Thoracic aorta (tissue), 2 donors: ENCODE measurements at regions not wholly inside any gene's neighbourhood (a gene's known extent, or its start where the extent isn't known, plus 50 kb on each side); places are given as distances from the start of the nearest gene placed in this dataset.

Experiments used
- ATAC-seq: fragments of 150-250 bp; one replicate; pipeline ENCODE4 v1.8.0; 2017; ENCODE audit warnings: low read depth; ENCODE audit not compliant: insufficient number of reproducible peaks, low FRiP score
- DNase-seq: peaks from one replicate; pipeline ENCODE4 v3.0.0-alpha.2; 2020; ENCODE audit warnings: low spot score
- H3K27ac ChIP-seq, 2 donors: fragments of 200-600 bp; sonication (generic); 1 replicate in 1 of 2; 2 replicates in 1 of 2; pipeline ENCODE4 v1.5.1; 2016; ENCODE audit warnings: mild to moderate bottlenecking in 2 of 2, moderate library complexity in 2 of 2
- H3K27me3 ChIP-seq: fragments of 200-600 bp; sonication (generic); replicated peaks from 2 replicates; pipeline ENCODE4 v1.6.0; 2016; ENCODE audit warnings: mild to moderate bottlenecking; ENCODE audit not compliant: insufficient read depth
- H3K36me3 ChIP-seq: fragments of 200-600 bp; sonication (generic); one replicate; pipeline ENCODE4 v1.5.1; 2016
- H3K4me1 ChIP-seq, 2 donors: fragments of 200-600 bp; sonication (generic); 1 replicate in 1 of 2; 2 replicates in 1 of 2; pipeline versions ENCODE4 v1.5.1 to v1.6.0; 2016; ENCODE audit warnings: low read depth in 2 of 2, mild to moderate bottlenecking in 1 of 2; ENCODE audit not compliant: control insufficient read depth in 1 of 2
- H3K4me3 ChIP-seq: fragments of 200-600 bp; sonication (generic); 2 replicates; pipeline ENCODE4 v1.5.1; 2016; ENCODE audit warnings: mild to moderate bottlenecking
- H3K9me3 ChIP-seq: fragments of 200-600 bp; sonication (generic); 2 replicates; pipeline ENCODE4 v1.5.1; 2016
- CTCF ChIP-seq: fragments of 200-600 bp; sonication (generic); IDR thresholded peaks from one replicate; pipeline ENCODE4 v1.5.1; 2019; ENCODE audit warnings: antibody characterized with exemption

GRCh38 chr13:99063952-99064351 lies 86.1 kb upstream of the DOCK9 start:
- ATAC-seq, result no peak
- Histone ChIP-seq H3K27ac (no peak overlapping the region), H3K4me3 (no peak overlapping the region), H3K27me3 (no peaks in the 10 kb centered on the region), H3K9me3 (no peaks in the 10 kb centered on the region), H3K4me1 (peaks cover 3 to 15% of the 10 kb centered on the region in 2 donors), H3K36me3 (no peaks in the 10 kb centered on the region)
- no peak for TF ChIP-seq CTCF
- DNase-seq, result no peak

GRCh38 chr13:99064624-99065234 lies 86.9 kb upstream of the DOCK9 start:
- no peak for TF ChIP-seq CTCF
- H3K4me1 ChIP-seq, result peaks cover 3 to 15% of the 10 kb centered on the region in 2 donors
- H3K4me3 ChIP-seq, result no peak overlapping the region
- H3K27ac ChIP-seq, result no peak overlapping the region
- no peaks in the 10 kb centered on the region for H3K27me3 ChIP-seq
- ATAC-seq, result no peak
- no peak for DNase-seq
- no peaks in the 10 kb centered on the region for H3K9me3 ChIP-seq
- no peaks in the 10 kb centered on the region for H3K36me3 ChIP-seq

- DNase-seq, result no peak
- no peak for ATAC-seq
- H3K27me3 ChIP-seq, result no peaks in the 10 kb centered on the region
- no peaks in the 10 kb centered on the region for H3K36me3 ChIP-seq
- peaks cover 3 to 15% of the 10 kb centered on the region in 2 donors for H3K4me1 ChIP-seq
- TF ChIP-seq CTCF, result no peak
- H3K4me3 ChIP-seq, result no peak overlapping the region
- no peaks in the 10 kb centered on the region for H3K9me3 ChIP-seq
- no peak overlapping the region for H3K27ac ChIP-seq
These were observed 87.6 kb upstream of the DOCK9 start for GRCh38 chr13:99065235-99066015.

- H3K27me3 ChIP-seq, result no peaks in the 10 kb centered on the region
- peaks cover 3 to 15% of the 10 kb centered on the region in 2 donors for H3K4me1 ChIP-seq
- H3K36me3 ChIP-seq, result no peaks in the 10 kb centered on the region
- ATAC-seq, result no peak
- no peak overlapping the region for H3K27ac ChIP-seq
- H3K4me3 ChIP-seq, result no peak overlapping the region
- TF ChIP-seq CTCF, result no peak
- DNase-seq, result no peak
- no peaks in the 10 kb centered on the region for H3K9me3 ChIP-seq
These were observed 88.4 kb upstream of the DOCK9 start for GRCh38 chr13:99066219-99066618.

- no peak for TF ChIP-seq CTCF
- Histone ChIP-seq H3K4me1 (peaks cover 3 to 11% of the 10 kb centered on the region in 2 donors), H3K27ac (no peak overlapping the region), H3K4me3 (no peak overlapping the region), H3K36me3 (no peaks in the 10 kb centered on the region), H3K9me3 (no peaks in the 10 kb centered on the region), H3K27me3 (no peaks in the 10 kb centered on the region)
- no peak for DNase-seq
- ATAC-seq, result no peak
These were observed 89.5 kb upstream of the DOCK9 start for GRCh38 chr13:99067159-99067985.
